Right ventricle myocardium superior (tissue), 1 donor: ENCODE measurements at regions not wholly inside any gene's neighbourhood (a gene's known extent, or its start where the extent isn't known, plus 50 kb on each side); places are given as distances from the start of the nearest gene placed in this dataset.

ENCODE experiments used
- ATAC-seq: fragments of 200-7000 bp; cut with Tn5 transposase; one replicate; pipeline ENCODE4 v1.9.1; 2020; ENCODE audit warnings: mild to moderate bottlenecking; ENCODE audit not compliant: poor library complexity
- DNase-seq: peaks from one replicate; pipeline ENCODE4 v3.0.0-alpha.2; 2020
- intact Hi-C: fragments of 100-400 bp; cut with DNase I; formaldehyde crosslinking; loops from one replicate; pipeline ENCODE4 v1.11.2; 2022
- donor health status: DM: no; HTN: yes; CAD: no; lungs with severe emphysema.

DNA sequence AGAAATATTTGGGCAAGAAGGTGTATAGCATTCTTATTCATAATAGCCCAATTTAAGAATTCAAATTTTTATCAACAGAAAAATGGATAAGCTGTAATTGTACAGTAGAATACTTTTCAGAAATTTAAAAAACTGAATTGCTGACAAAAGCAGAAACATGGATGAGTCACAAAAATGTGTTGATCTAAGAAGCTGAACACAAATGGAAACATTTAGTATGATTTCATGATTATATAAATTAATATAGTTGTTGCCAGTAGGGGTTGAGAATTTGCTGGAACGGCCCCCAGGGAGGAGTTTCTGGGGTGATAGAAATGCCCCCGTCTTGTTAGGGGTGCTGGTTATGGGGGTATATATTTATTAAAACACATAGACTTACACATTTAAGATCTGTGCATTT lies 179.1 kb downstream of the KLF6 start:
- no peak for DNase-seq

DNA sequence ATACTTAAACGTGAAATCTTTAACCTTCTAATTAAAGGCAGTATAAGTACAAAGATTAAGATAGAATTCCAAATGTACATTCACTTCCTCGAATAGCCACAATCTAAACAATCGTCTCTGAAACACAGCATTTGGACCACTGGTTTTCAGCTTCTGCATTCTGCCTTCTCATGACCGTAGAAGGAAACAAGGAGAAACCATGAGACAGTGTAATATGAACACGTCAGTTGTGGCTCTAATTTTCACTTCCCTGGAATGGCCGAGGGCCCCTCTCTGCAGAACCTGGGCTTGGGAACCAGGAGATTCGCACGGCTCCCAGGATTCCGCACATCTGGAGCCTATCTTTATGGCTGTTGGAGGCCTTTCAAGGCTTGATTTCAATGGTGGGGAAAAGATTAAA lies 189.3 kb downstream of the KLF6 start:
- intact Hi-C loops = no loop called here
- DNase-seq = no peak
- no peak for ATAC-seq

More for the DNA sequence above, 179.1 kb downstream of the KLF6 start:
- intact Hi-C loops = no loop called here
- no peak for ATAC-seq

GRCh38 chr10:3593611-3594010 lies 191.4 kb downstream of the KLF6 start:
- no peak for ATAC-seq
- no peak for DNase-seq
- intact Hi-C loops = no loop called here

DNA sequence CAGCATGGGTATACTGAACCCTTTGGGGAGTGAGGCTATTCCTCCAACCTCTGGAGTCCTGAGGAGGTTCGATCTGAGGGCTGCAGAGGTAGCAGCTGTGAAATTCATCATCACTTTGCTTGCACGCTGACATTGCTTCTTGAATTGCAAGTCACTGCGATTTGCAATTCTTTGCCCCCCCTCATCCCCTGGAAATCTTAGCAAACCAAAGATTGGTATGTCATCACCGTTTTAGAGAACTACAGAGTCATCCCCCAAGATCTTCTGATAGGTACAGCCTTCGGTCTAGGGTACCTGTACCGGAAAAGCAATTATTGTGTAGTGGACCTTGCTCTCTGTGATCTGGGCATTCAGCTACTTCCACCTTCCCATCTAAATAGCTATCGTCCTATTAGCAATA lies 192.6 kb downstream of the KLF6 start:
- intact Hi-C loops = no loop called here
- ATAC-seq = no peak
- no peak for DNase-seq

GRCh38 chr10:3588816-3589215 lies 196.2 kb downstream of the KLF6 start:
- ATAC-seq (no peak), DNase-seq (no peak)
- intact Hi-C loops = no loop called here

DNA sequence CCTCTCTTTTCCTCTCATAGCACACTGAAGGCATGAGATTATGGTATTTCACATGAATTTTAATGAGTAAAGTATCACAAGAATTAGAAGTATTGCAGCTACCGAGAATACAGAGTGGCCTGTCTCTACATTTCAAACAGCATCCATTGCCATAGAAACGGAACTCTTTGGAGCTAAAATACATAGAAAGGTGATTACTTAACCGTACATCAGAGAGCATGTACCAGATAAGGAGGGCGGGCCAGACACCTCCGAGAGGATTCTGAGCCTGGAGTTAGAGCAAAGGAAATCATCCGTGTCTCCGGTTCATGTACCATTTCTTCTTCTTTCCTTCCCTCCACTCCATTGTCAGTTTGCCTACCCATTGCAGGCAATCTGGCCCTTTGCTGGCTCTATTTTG lies 196.7 kb downstream of the KLF6 start:
- ATAC-seq = no peak
- intact Hi-C loops = no loop called here

GRCh38 chr10:3584926-3585784 lies 199.9 kb downstream of the KLF6 start:
- intact Hi-C loops = no loop called here
- no peak for DNase-seq
- no peak for ATAC-seq

More for the DNA sequence above, 196.7 kb downstream of the KLF6 start:
- DNase-seq = no peak

GRCh38 chr10:3580565-3580964 lies 204.4 kb downstream of the KLF6 start:
- intact Hi-C loops = no loop called here
- DNase-seq (no peak), ATAC-seq (no peak)

DNA sequence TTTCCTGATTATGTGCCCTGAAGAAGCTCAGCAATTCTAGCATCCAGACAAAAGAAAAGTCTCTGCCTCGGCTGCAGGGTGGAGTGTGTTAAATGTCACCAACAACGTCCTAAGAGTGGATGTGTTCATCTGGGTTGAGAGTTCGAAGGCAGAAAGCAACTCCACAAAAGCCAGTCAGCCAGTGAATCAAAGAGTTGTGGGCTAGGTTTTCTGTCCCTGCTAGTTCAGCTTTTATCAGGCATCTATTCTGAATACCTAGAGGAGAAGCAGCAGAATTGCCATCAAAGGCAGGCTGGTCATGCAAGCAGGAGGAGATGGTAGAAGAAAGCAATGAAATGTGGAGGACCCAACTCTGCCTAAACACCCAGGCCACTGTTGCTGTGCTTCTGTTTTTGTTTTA lies 205.2 kb downstream of the KLF6 start:
- DNase-seq = no peak
- ATAC-seq = no peak
- intact Hi-C loops = no loop called here

DNA sequence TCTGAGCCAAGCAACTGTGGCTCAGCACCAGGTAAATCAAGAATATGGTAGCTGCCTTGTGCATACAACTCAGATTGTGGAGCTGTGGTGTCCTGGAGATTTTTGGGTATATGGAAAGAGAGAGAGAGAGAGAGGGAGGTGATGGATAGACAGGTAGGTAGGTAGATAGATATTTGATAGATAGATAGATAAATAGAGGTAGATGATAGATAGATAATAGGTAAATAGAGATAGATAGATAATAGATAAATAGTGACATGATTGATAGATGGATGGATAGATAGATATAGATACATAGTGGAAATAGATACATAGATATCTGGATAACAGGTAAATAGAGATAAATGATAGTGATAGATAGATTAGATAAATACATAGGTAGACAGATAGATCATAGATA lies 206.3 kb downstream of the KLF6 start:
- DNase-seq (no peak), ATAC-seq (no peak)
- intact Hi-C loops = no loop called here

GRCh38 chr10:3578159-3578558 lies 206.8 kb downstream of the KLF6 start:
- ATAC-seq = no peak
- no peak for DNase-seq
- intact Hi-C loops = no loop called here

DNA sequence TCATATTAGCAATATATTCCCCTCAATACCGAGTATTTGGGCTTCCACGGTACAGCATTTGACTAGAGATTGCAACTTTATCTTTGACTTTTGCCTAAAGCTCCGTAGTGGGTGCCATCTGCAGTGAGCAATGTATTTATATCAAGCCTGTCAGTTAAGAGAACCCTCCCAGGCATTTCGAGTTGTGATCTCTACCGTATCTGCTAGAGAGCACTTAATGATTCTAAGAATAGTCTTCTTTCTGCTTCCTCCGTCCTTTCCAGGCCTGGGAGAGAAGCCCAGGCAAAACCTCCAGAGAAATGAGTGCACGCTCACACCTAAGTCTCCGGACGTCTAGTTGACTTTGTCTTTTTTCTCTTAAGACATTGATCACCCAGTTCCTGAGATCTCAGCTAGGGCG lies 210.6 kb downstream of the KLF6 start:
- intact Hi-C loops = no loop called here
- ATAC-seq = peak; percentile 90
- DNase-seq = no peak

GRCh38 chr10:3573498-3573897 lies 211.5 kb downstream of the KLF6 start:
- intact Hi-C loops = no loop called here
- peak; percentile 78 for ATAC-seq
- no peak for DNase-seq

- ATAC-seq (no peak), DNase-seq (no peak)
- intact Hi-C loops = no loop called here
Measured at GRCh38 chr10:3571310-3571825, 213.6 kb downstream of the KLF6 start.

DNA sequence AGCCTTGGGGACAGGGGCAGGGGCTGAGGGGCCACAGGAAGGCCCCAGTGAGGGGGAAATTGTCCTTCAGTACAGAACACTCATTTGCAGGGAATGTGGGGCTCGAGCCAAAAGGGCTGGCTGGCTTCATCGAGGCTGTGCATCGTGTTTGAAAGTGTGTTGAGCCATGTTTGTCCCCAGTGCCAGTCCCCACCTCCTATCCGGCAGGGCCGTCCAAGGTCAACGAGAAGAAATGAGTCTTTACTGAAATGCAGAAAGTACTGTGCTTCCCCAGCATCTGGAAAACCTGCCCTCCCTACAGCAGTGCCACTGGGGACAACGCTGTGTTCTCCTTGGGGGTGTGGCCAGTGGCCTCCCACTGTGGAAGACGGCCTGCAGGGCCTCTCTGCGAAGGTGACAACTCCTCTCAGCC lies 214.1 kb downstream of the KLF6 start:
- DNase-seq (peak; percentile 68), ATAC-seq (peak; percentile 65)
- intact Hi-C loops = no loop called here

DNA sequence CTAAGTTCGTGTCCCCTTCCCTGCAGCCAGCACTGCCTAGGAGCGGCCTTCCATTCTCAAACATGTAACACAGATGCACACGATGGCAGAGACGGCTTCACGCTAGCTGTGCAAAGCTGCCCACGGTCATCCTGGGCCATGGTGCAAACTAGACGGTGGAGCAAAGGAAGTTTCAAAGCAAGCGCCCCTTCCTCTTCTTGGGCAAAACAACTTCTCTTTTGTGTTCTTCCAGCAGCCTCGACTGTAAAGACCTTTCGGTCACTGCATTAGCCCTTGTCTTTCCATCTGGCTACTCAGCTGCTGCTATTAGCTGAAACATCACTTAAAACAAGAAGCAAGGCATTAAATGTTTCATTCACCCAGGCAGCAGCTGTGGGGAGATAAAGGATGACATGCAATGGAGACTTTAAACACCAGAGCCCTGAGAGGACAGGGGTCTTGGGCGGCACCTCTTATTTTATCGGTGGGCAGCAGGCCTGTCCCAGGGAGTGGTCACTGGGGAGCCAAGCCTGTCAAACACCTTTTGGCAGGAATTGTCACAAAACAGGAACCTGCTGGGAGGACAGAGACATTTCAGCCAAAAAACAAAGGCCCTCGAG lies 214.8 kb downstream of the KLF6 start:
- ATAC-seq (no peak), DNase-seq (no peak)
- intact Hi-C loops = no loop called here

DNA sequence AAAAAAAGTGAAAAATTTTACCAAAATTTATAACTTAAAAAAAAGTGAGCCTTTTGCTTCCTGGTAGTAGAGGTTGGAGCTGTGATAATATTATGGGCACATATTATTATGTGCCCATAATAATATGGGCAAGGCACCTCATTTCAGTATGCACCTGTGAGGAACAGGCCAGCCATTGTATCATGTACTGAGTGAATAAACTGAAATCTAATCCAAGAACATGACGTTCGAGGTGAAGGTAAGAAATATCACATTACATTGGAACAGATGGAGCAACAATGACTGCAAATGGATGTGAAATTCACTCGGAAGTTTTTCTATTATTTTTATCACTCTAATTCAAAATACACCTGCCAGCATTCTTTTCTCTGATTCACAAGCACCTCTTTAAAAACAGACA lies 216.0 kb downstream of the KLF6 start:
- ATAC-seq (no peak), DNase-seq (no peak)
- intact Hi-C loops = loop anchor here (10.0 kb wide), 1 partner anchor 64 kb away; no protein-coding TSS in a partner anchor

GRCh38 chr10:3568392-3568791 lies 216.6 kb downstream of the KLF6 start:
- DNase-seq (no peak), ATAC-seq (no peak)
- intact Hi-C loops = loop anchor here (10.0 kb wide), 1 partner anchor 64 kb away; no protein-coding TSS in a partner anchor

- intact Hi-C loops = loop anchor here (10.0 kb wide), 1 partner anchor 63 kb away; no protein-coding TSS in a partner anchor
- ATAC-seq = no peak
- no peak for DNase-seq
Measured at GRCh38 chr10:3567291-3567963, 217.6 kb downstream of the KLF6 start.
